HG02571 (cell line): ENCODE measurements at regions not wholly inside any gene's neighbourhood (a gene's known extent, or its start where the extent isn't known, plus 50 kb on each side); places are given as distances from the start of the nearest gene placed in this dataset.

Experiments used
- ATAC-seq: cut with Tn5 transposase; IDR thresholded peaks from one replicate; pipeline ENCODE4 v1.9.1; 2021; ENCODE audit warnings: mild to moderate bottlenecking, moderate library complexity; ENCODE audit not compliant: unreplicated experiment

DNA sequence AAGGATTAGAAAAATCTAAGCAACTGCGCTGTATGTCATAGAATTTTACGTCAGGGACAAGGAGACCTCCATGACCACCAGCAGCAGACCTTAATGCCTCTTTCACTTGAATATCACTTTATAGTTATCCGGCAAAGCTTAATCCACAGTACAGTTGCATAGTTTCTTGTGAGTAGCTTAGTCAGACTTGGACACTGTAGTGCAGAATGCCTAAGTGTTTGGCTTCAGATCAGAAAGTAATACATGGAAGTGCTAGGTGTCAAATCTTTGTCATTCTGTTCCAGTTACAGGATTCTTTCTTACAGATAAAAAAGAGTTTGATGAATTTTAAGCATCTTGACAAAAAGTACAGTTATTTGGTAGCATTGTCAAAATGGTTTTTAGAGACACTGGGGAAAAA is 239.9 kb upstream of the PAPPA start:
- ATAC-seq = no peak

- ATAC-seq = no peak
Observed at GRCh38 chr9:115914291-115914690, 239.3 kb upstream of the PAPPA start.

DNA sequence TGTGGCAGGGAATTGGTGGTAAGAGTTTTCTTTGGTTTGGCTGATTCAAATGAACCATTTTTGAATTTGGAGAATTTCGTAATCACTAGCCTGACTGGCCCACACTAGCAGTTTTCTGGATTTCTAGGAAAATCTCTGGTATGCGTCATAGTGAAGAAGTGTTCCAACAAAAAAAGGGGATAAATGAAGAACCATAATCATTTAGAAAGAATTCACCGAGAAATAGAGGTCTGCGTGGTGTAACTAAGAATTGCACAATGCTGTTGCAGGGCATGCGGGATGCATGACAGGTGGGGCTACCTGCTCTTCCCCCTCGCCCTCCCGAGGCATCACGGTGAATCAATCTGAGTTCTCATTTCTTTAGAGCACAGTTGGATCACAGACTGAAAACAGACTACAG is 232.3 kb upstream of the PAPPA start:
- no peak for ATAC-seq

- ATAC-seq = no peak
Observed at GRCh38 chr9:115922444-115922843, 231.1 kb upstream of the PAPPA start.

- ATAC-seq = no peak
Observed at GRCh38 chr9:115923410-115923809, 230.2 kb upstream of the PAPPA start.

DNA sequence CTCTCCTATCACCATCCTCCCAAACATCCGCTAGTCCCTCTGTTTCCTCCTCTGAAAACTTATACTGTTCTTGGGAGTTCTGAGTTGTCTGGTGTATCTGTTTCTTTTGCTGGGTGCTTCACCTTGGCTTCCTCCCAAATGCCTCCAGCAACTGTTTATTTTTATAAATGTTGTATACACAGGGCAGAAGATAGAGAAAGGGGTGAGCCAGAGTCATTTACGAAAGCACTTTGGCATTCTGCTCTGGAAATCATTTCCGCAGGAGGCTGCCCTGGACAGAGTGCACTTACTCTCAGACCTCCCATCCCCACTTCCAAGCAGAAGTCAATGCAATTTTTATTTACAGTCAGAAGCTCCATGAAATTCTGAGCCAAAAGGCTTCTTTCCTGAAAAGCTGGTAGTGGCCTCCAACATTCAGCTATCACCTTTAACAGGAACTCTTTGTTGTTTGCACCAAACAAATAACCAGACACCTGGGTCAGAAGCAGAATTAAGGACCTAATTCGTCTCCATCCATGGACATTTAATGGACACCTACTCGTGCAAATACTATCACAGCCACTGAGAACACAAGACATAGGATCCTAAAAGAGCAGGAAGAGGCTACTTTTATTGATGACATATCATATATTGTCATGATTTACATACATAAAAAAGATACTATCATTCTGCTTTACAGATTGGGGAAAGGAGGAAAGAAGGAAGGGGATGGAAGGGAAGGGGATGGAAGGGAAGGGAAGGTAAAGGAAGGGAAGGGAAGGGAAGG is 229.5 kb upstream of the PAPPA start:
- ATAC-seq = no peak

GRCh38 chr9:115924669-115924987 is 229.0 kb upstream of the PAPPA start:
- ATAC-seq = no peak

DNA sequence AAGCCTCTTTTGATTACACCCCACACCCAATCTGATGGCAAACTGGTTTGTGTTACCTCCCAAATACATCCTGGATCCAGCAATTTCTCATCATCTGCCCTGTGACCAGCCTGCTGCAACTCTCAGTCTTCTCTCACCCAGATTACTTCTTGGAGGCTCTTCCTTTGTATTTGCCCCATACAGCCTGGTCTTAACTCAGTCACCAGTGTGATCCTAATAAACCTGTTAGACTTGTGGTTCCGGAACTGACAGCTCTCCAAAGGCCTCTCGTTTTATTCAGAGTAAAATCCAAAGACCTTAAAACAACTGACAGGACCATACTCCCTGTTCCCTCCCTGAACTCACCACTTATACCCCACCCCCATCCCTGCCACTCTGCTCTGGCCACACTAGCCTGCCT is 228.2 kb upstream of the PAPPA start:
- no peak for ATAC-seq

DNA sequence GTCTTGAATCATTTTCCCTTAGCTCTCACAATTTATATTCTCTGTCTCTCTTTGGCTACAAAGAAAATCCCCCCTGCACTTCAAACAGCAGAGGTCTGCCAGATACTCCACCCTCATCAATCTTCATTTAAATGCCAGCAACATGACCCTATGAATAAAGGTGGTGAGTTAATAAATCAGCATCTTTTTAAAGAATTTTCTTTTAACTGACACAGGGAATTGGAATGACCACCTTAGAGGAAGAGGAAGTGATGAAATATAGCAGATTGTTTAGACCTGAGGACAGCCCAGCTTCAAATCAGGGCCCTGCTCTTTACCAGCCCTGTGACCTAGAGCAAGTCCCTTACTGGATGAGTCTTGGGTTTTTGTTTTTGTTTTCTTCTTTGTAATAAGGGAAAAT is 223.1 kb upstream of the PAPPA start:
- no peak for ATAC-seq

GRCh38 chr9:115938479-115938878 is 215.1 kb upstream of the PAPPA start:
- ATAC-seq = no peak

- ATAC-seq = no peak
Observed at GRCh38 chr9:115939065-115939765, 214.4 kb upstream of the PAPPA start.

DNA sequence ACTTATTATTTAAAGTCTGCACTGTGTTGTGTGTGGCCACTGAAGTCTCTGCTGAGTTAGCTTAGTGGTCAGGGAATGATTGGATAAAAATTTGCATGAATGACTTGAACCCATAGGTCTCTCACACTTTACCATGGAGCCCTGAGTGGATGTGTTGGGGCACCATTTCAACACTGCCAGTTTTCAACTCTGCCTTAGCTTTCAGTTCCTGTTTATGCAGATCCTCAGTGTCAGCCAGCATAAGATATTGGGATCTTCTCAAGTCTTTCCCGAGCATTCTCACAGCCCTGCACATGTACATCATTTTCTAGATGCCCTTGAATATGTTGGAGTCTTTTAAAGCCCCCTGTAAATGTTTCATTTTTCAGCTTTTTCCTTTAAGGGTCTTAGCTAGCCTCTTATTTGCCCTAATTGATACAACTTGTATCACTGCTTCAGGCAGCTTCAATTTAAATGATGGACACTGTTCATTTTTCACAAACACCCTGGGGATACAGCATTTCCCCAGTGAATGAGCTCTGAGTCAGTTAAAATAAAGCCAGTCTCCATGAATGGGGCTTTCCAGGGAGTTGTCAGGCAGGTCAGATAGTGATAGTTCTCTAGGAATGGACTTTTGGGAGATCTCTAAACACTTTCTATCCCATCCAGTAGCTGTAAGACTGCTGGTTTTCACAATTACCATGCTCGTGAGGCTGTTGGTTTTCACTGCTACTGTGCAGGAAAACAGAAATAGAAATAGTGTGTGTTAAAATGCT is 211.9 kb upstream of the PAPPA start:
- ATAC-seq = no peak

DNA sequence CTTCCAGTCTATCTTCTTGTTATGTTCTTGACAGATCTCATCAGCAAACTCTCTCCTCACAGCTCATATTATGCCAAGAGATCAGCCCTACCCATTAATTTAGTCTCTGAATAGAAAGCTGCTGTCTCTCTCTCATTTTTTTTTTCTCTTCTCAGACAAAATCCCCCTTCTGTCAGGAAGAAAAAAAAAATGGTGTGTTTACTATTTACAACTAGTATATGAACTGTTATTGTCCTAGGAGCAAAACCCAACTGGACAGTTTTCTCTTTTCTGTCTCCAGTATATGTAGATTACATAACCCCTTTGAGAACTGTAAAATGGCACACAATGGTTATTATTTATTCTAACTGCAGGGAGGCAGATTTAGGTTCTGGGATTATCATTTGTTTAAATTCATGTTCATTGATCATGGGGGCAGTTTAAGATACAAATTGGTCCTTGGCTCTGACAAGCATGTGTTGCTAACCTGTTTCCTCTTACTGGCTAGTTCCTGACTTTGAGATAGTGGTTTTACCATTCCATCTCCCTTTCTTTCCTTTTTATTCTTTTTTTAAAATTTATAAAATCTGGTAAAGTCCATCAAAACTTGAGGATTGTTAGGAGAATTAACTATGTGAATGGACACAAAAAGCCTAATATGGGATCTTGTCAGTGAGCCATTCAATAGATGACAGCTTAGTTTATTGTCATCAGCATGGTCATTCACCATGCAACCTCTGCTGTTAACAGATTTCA is 210.0 kb upstream of the PAPPA start:
- ATAC-seq = no peak

DNA sequence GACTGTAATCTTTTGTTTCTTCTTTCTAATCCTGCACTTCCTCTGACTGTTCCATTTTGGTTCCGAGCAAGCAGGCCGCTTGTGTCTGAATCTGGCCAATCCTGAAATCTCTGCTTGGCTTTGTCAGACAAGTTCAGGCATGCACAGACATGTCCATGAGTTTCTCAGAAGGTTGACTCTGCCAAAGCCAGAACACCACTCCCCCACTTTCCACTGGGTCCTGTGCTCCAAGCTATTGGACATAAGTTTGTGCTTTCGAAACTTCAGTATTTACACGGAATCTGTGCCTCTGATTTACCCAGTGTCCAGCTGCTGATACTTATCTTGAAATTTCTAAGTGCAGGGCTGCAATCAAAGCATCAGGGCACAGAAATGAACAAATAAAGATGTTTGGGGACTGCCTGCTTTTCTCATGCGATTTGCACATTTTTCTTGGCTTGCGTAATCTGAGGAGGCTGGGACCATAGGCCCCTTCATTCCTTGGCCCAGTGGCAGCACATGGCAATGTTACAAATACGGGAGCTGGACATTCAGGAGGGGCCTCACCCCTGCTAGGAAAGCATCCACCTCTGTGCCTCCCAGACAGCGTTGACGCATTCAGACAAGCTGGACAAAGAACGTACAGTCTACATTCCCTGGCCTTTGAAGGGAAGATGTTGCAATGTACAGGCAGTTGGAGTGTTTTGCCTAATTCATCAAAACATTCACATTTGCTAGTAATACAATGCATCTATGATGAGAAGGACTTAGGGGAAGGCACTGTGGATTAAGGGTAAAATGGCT is 209.2 kb upstream of the PAPPA start:
- no peak for ATAC-seq

- ATAC-seq = no peak
Observed at GRCh38 chr9:115945009-115945431, 208.6 kb upstream of the PAPPA start.

GRCh38 chr9:115946530-115946929 is 207.1 kb upstream of the PAPPA start:
- ATAC-seq = no peak

GRCh38 chr9:115951977-115952376 is 201.6 kb upstream of the PAPPA start:
- ATAC-seq = no peak

DNA sequence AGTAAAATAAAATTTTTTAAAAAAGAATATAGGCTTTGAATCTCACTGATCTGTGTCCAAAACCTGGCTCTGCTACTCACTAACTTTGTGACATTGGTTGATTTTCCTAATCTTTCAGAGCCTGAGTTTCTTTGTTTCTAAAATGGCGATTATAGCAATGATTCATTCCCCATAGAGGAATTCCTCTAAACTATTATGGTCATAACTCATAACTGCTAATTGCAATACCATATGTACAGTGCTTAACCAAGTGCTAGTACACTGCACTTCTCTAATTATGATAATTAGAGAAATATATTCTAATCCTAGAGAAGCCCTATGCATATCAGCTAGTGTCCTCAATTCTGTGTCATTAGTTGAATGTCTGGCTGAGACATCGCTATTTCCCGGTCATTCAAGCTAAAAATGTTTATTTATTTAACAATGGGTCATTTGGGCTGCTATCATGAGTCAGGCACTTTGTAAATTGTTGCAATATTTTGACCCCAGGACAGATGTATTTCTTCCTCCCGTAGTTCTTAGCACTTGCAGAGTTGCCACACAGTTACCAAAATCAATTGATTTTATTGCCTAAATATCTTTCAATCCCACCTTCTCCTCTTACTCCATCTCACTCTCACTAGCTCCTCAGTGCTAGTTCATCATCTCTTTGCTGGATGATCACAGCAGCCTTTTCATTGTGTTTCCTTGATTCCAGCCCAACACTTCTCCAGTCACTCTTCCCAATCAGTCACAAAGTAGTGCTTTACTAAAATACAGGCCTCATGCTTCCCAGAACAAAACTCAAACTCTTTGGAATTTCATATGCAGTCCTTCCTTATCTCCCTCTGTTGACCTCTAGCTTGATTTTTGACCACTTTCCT is 200.9 kb upstream of the PAPPA start:
- no peak for ATAC-seq

GRCh38 chr9:115956371-115956770 is 197.2 kb upstream of the PAPPA start:
- no peak for ATAC-seq

GRCh38 chr9:115957585-115957984 is 196.0 kb upstream of the PAPPA start:
- no peak for ATAC-seq
